GM18498 (cell line): ENCODE measurements at regions not wholly inside any gene's neighbourhood (a gene's known extent, or its start where the extent isn't known, plus 50 kb on each side); places are given as distances from the start of the nearest gene placed in this dataset.
"Not testable (repeated sequence)": the region's sequence is repeated elsewhere in the genome, so short reads cannot be mapped to it uniquely, and the experiment has no call there.

Experiments
- ATAC-seq: cut with Tn5 transposase; IDR thresholded peaks from one replicate; pipeline ENCODE4 v1.9.1; 2021; ENCODE audit warnings: mild to moderate bottlenecking, moderate library complexity; ENCODE audit not compliant: unreplicated experiment

DNA sequence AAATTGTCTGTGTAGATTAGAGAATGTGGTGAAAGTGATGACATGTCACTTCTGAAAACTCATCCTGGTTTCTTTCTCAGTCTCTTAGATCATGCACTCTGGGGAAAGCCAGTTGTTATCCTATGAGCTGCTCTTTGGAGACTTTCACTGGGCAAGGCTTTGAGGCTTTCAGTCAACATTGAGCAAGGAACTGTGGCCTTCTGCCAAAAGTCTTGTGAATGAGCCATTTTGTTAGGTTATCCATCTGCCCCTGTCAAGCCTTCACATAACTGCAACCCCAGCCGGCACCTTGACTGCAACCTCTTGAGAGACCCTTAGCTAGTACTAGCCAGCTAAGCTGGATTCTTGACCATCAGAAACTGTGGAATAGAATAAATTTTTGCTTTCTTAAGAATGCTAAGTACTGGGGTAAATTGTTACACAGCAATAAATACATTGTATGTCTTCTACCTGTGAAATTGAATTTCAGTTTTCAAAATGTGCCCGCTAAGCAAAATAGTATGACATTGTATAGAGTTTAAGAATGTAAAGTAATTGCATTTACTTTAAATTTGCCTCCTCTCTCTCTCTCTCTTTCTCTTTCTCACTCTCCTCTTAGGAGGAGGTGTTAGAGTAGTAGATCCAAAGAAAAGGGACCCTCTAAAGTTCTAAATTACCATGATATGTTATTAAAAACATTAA, 1273.0 kb downstream of the RAPGEF2 start:
- no peak for ATAC-seq

DNA sequence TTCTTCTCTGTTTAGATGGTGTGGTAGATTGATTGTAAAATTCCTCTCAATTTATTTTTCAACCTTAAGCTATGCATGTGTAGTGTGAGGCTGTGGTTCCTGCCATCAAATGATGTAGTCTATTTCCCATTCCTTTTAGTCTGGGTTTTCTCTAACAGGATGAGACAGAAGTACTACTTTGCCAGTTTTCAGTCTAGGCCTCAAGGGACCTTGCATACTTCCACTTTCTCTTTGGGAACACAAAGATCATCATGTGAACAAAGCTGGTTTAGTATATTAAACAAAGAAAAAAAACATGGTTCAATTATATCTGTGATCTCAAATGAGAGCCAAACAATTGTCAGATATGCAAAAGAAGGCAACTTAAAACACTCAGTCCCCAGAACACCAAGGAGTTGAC, 1284.0 kb downstream of the RAPGEF2 start:
- no peak for ATAC-seq

DNA sequence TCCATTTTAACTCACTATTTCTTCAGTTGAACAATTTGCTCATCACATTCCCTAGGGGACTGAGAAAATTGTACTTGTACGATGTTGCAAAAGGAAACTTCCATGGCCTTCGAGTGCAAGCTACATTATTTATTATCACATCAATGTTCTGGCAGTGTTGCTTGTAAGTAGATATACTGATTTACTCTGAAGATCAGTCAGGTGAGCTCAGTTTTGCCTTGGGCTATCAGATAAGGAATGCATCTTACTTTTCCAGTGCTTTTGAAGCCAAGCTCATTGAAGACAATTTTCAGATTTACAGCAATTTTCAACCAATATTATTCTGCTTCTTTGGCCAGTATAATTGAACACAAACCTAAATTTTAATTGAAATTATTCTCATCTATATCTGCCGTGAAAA, 1296.9 kb downstream of the RAPGEF2 start:
- no peak for ATAC-seq

DNA sequence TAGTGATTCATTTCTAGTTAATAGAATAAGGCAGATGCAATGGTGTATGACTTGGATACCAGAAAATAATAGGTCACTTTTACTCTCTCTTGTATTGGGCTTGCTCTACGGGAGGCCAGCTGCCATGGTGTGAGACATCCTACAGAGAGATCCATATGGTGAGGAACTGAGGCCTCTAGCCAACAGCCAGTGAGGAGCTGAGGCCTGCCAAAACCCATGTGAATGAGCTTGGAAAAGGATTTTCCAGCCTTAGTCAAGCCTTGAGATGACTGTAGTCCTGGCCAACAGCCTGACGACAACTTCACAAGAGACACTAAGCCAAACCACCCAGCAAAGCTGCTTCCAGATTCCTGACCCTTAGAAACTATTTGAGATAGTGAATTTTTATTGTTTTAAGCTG, 1300.2 kb downstream of the RAPGEF2 start:
- ATAC-seq = no peak

DNA sequence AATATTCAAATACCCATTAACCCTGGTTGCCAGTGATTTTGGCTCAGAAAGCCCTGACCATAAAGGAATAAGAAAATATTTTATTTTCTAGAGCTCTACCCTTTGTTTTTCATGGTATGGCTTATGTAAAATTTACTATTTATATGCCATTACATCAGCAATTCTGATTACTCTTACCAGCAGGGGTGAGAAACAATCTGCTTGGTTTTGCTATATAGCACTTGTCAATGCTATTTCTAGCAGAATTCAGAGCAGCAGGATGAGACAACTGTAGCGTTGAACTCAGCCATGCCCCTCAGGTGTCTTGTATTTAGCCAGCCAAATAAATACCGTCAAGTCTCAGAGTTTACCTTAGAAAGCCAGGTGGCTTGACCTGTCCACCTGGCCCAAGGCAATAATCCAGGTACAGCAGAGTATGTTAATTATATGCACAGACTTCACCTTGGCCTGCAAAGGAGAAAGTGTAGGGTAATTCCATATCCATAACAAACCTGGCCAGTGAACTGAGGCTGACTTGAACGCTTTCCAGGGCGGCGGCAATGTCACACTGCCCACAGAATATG, 1303.5 kb downstream of the RAPGEF2 start:
- ATAC-seq = no peak

DNA sequence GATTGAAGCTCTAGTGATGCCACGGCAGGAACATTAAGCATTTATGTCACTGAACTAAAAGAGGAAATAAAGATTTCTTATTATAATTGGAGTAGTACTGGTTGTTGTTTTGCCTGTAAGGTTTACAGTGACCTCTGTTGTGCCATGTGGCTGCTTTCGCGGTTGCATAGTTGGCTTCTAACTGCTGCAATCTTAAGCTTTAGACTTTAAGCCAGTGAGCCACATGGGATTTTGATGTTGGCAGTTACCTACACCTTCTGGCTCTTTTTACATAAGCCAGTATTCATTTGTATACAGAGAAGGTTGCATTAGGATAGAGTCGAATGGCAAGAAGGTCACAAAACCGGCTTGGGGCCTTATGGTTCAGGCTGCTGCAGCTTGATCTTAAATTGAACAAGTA, 1311.6 kb downstream of the RAPGEF2 start:
- no peak for ATAC-seq

DNA sequence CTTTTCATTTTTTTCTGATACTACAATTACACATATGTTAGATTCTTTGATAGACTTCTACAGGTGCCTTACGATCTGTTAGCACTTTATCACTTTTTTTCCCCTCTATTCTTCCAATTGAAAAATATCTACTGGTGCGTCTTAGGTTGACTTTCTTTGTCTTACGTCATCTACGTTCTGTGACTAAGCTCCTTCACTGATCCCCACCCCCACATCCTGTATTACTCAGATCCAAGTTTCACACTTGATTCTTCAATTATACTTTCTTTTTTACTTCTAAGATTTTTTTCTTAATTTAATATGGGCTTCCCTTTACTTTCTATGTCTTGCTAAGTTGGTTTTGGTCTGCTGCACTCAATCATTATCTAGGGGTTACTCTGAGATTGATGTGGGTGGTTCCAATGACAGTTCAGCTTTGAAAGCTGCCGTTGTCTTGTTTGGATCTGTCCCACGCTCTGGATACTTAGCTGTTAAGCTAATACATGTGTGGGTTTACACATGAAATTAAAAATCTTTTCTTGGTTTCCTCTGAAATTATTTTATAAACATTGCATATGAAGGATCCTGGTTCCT, 1321.1 kb downstream of the RAPGEF2 start:
- no peak for ATAC-seq

DNA sequence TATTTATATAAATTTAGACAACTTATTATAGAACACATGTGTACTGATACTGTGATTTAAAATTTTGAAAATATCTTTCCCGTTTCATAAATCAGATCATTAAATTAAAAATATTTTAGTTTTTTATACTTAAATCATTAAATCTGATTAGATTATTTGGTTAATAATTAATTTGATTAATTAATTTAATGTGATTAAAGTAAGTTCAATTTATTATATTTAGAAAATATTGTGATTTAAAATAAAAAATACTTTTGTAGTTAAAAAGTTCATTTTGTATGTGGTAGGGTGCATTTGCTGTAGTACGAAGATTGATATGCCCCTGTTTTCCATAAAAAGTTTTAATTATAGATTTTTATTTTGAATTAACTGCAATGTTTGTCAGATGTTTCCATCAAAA, 1323.4 kb downstream of the RAPGEF2 start:
- no peak for ATAC-seq

DNA sequence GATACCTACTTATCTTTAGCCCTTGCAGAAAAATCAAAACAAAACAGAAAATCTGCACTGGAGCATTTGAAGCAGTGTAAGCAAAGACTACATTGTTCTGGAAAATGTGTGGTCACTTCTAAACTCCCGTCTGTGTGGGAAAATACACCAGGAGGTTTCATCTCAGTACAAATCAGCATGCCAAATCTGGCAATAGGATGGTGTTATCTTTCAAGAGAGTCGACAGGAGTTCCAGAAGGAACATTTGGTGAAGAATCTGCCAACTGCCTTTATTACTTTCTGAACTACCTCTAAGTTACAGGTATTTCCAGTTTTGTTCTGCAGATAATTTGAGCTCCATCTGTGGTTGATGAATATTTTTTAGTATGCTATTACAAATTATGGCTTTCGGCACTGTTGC, 1348.0 kb downstream of the RAPGEF2 start:
- ATAC-seq = no peak

DNA sequence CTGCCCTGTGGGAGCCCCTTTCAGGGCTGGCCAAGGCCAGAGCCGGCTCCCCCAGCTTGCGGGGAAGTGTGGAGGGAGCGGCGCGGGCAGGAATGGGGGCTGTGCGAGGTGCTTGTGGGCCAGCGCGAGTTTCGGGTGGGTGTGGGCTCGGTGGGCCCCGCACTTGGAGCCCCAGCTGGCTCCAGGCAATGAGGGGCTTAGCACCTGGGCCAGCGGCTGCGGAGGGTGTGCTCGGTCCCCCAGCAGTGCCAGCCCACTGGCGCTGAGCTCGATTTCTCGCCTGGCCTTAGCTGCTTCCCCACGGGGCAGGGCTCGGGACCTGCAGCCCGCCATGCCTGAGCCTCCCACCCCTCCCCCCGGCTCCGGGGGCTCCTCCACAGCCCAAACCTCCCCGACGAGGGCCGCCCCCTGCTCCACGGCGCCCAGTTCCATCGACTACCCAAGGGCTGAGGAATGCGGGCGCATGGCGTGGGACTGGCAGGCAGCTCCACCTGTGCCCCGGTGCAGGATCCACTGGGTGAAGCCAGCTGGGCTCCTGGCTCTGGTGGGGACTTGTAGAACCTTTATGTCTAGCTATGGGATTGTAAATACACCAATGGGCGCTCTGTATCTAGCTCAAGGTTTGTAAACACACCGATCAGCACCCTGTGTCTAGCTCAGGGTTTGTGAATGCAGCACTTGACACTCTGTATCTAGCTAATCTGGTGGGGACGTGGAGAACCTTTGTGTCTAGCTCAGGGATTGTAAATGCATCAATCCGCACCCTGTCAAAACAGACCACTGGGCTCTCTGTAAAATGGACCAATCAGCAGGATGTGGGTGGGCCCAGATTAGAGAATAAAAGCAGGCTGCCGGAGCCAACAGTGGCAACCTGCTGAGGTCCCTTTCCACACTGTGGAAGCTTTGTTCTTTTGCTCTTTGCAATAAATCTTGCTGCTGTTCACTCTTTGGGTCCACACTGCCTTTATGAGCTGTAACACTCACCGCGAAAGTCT, 1379.1 kb downstream of the RAPGEF2 start:
- ATAC-seq = not testable (repeated sequence)

DNA sequence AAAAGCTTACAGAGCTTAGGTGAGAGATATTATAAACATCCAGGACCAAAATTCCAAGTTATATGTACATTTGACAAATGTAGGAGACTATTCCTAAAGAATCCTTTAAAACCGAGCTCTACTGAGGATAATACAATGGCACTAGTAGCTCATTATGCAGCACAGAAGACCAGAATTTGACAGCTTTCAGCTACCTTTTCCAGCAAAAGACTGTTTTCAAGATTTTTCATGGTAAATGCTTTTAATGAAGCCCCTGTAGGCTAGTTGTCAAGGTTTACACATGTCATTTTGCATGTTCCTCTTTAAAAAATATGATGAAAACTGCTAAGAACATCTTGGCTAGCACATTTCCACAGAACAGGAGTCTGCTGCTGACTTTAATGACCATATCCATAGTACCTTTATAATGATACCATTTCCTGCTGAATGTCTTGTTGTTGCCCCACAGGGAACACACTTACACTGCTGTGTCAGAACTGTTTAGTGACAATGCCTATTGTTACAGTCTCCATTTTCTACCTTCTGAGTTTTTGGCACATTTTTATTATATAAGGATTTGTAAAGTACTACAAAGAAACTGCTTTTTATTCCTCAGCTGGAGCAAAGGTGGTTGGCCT, 1382.3 kb downstream of the RAPGEF2 start:
- ATAC-seq = no peak

DNA sequence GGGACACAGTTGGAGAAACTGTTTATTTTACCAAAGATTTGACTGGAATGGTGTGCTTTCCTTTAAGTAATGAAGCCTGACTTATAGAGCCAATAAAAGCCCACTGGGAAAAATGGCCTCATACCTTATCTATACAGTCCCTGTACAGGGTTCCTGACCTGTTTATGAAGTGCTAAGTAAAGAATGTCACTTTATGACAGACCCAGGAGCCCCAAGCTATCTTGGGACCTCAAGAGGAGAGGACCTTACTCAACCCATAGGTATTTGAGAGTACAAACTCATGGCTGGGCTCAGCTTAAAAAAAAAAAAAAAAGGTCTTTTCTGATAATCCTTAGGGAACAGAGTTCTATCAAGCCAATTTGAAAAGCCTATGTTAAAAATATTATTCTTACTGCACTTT, 1389.3 kb downstream of the RAPGEF2 start:
- no peak for ATAC-seq

DNA sequence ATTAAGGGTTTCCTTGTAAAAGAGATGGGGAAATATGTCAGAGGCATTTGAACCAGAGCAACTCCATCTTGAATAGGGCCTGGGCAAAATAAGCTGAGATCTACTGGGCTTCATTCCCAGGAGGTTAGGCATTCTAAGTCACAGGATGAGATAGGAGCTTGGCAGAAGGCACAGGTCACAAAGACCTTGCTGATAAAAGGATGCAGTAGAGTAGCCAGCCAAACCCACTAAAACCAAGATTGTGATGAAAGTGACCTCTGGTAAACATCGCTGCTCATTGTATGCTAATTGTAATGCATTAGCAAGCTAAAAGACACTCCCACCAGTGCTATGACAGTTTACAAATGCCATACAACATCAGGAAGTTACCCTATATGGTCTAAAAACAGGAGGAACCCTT, 1390.3 kb downstream of the RAPGEF2 start:
- ATAC-seq = no peak

DNA sequence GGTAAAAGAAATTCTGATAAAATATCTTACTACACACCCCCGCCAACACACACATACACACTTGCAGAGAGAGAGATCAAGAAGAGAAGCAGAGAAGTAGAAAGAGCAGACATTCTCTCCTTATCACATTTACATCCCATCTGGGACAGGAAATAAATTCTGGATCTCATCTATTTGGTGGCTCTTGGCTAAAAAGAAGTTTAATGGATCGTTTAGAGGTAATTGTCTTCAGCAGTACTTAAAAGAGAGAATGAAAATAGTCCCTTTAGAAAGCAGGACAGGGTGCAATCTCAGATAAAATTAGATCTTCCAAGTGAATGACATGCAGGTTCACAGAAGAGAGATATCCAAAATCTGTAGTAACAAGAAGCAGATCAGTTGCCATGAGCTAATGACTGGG, 1392.5 kb downstream of the RAPGEF2 start:
- ATAC-seq = no peak

DNA sequence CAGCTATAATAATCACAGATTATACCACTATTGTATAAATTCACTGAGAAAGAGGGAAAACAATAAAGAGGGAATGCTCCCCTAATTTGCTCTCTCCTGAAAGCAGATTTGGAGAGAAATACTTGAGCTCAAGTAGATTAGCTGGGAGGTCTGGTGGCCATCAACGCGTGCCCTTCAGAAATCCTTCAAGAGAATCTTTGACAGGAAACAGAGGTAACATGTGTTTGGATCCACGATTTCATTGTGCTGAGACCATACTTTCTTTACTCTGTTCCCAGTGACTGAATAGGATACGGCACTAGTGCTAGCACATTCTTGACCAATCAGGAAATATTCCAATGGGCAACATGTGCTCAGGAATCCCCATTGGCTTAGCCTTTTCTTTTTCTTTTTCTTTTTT, 1395.3 kb downstream of the RAPGEF2 start:
- no peak for ATAC-seq

DNA sequence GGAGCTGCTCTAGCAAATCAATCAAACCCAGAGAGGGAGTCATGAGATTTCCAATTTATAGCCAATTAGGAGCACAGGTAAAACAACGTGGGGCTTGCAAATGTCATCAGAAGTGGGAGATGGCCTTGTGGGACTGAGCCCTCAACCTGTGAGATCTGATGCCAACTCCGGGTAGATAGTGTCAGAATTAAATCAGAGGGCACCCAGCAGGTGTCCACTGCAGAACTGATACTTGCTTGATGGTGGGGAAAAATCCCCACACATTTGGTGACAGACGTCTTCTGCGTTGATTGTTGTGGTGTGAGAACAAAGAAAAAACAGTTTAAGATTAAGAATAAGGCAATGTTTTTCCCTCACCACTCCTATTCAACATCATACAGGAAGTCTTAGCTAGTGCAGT, 1402.8 kb downstream of the RAPGEF2 start:
- ATAC-seq = no peak

DNA sequence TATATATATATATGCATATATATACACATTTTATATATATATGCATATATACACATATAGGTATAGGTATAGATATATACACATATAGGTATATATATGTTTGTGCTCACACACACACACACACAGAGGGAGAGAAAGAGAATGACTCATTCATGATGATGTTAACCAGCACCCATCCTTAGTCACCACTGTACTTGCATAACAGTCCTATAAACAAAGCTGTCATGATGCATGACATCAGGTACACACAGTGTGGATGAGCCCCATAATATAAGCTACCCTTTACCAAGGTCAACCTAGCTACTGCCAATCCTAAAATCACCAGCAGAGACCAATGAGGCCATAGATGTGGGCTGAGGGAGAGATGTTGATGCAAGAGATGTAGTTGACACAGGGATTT, 1408.0 kb downstream of the RAPGEF2 start:
- no peak for ATAC-seq

DNA sequence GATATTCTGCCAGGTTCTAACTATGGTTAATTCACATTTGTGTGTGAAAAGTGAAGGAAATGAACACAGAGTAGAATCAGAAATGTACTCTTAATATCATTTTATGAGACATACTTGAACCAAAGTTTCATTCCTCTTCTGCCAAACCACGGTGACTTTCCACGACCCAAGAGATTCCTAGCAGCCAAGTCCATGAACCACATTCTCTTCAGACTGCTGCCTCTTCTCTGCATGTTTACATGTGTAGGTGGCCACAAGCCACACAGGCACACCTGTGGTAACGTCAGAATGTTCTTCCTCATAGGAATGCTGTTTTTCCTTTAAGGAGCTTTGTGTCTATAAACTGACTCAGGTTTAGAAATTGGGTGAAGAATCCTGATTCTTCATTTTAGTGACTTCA, 1411.2 kb downstream of the RAPGEF2 start:
- ATAC-seq = no peak

DNA sequence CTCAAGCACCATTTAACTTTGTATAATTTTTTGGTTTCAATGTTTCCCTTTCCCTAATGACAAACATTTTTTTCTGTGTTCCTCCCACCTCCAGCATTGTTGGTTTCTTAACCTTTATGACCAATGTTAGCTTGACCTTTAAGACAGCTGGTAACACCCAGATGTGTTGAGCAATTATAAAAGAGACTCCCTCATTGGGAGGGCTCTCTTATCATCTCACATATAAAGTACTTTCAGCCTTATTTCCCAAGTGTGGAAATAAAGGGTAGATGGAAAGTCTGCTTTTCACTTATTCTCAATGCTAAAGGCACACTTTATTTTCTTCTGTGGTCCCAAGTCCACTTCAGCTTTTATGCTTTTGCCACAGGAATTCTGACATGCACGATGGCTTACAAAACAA, 1420.4 kb downstream of the RAPGEF2 start:
- no peak for ATAC-seq

DNA sequence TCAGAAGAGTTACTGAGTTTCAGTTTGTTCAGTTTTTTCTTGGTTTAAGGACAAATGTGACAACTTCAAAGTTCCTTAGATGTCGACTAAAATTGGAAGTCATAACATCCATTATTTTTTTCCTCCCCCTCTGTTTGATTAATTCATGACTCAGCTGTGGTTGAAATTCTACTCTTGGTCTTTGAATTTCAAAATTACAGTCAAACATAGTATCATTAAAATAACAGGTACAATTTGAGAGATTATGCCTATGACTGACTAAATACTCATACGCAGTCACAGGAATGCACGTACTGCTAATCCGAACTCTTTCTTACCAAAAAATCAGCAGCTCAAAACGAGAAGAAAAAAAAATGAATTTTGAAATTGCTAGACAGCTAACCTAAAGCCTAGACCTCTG, 1434.8 kb downstream of the RAPGEF2 start:
- no peak for ATAC-seq

DNA sequence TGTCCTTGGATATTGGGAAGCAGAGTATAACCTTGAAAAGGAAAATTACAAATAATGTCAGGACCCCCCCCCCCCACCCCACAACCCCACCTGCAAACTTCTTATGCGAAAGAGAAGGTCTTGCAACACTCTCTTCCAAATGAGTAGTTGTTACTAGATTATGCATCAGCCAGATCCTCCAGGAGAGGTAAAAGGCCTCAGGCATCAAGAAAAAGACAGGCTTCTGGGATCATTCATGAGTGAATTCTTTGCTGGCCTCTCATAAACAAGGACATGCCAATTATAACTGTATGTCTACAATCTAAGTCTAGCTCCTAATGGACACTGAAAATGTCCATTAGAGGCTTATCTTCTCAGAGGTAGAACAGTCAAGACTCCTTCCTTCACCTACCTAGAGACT, 1443.3 kb downstream of the RAPGEF2 start:
- no peak for ATAC-seq
